Caco-2 (cell line): ENCODE measurements at regions not wholly inside any gene's neighbourhood (a gene's known extent, or its start where the extent isn't known, plus 50 kb on each side); places are given as distances from the start of the nearest gene placed in this dataset.

Source experiments
- BruUV-seq: library from RNA; stranded (reverse); fragments of 400-500 nt; replicated peaks from 2 replicates; lab custom pipeline; 2021; lab: Mats Ljungman, UMichigan
- CTCF ChIA-PET: fragments of 300-600 bp; sonication (Branson Sonifier 250); formaldehyde crosslinking; loops from one replicate; lab custom pipeline; 2022; ENCODE audit warnings: antibody characterized with exemption; lab: Charles Lee
- POLR2A ChIA-PET: fragments of 300-600 bp; sonication (Branson Sonifier 250); formaldehyde crosslinking; loops from one replicate; lab custom pipeline; 2022; ENCODE audit warnings: antibody characterized with exemption; lab: Charles Lee
- DNase-seq, 2 experiments: peaks; one replicate each; pipeline versions ENCODE4 v3.0.0 to v3.0.0-alpha.2; 2020 to 2022
- H3K27me3 ChIP-seq: replicated peaks from 2 replicates; pipeline ENCODE4 v1.6.0; 2011; ENCODE audit warnings: low read length; ENCODE audit not compliant: control insufficient read depth, insufficient read depth
- H3K36me3 ChIP-seq: 2 replicates; pipeline ENCODE4 v1.5.1; 2011; ENCODE audit warnings: low read length; ENCODE audit not compliant: control insufficient read depth, insufficient read depth
- H3K4me1 ChIP-seq: fragments of 250-450 bp; sonication (Bioruptor Pico); 2 replicates; pipeline ENCODE4 v1.5.1; 2020; ENCODE audit warnings: mild to moderate bottlenecking
- H3K4me3 ChIP-seq: 2 replicates; pipeline ENCODE4 v1.5.1; 2011; ENCODE audit warnings: low read depth, mild to moderate bottlenecking, control low read depth, low read length
- H3K9me3 ChIP-seq: fragments of 250-450 bp; sonication (Bioruptor Pico); 2 replicates; pipeline ENCODE4 v1.5.1; 2020; ENCODE audit warnings: mild to moderate bottlenecking, moderate library complexity
- H3K27ac Mint-ChIP-seq: one replicate; pipeline ENCODE4 v1.8.0; 2022; ENCODE audit warnings: mixed read lengths; ENCODE audit not compliant: unreplicated experiment
- H3K27me3 Mint-ChIP-seq: one replicate; pipeline ENCODE4 v1.8.0; 2022; ENCODE audit warnings: mixed read lengths; ENCODE audit not compliant: insufficient read depth, unreplicated experiment
- H3K36me3 Mint-ChIP-seq: one replicate; pipeline ENCODE4 v1.8.0; 2022; ENCODE audit warnings: mild to moderate bottlenecking, mixed read lengths; ENCODE audit not compliant: insufficient read depth, unreplicated experiment
- H3K4me1 Mint-ChIP-seq: one replicate; pipeline ENCODE4 v1.8.0; 2022; ENCODE audit warnings: low read depth, mixed read lengths; ENCODE audit not compliant: unreplicated experiment
- H3K4me3 Mint-ChIP-seq: one replicate; pipeline ENCODE4 v1.8.0; 2022; ENCODE audit warnings: mild to moderate bottlenecking, moderate library complexity, mixed read lengths; ENCODE audit not compliant: unreplicated experiment
- H3K9me3 Mint-ChIP-seq: one replicate; pipeline ENCODE4 v1.8.0; 2022; ENCODE audit warnings: mixed read lengths; ENCODE audit not compliant: unreplicated experiment
- CTCF ChIP-seq, 2 experiments: fragments of 200-600 bp in 1 of 2; IDR thresholded peaks; 1 replicate in 1 of 2; 2 replicates in 1 of 2; pipeline versions ENCODE4 v1.5.1 to v1.8.0; 2011 to 2022; ENCODE audit warnings: antibody characterized with exemption in 1 of 2, control low read depth in 1 of 2, inconsistent platforms in 1 of 2, low read depth in 1 of 2, low read length in 1 of 2, mild to moderate bottlenecking in 1 of 2, moderate library complexity in 1 of 2; ENCODE audit not compliant: insufficient read depth in 1 of 2, severe bottlenecking in 1 of 2, unreplicated experiment in 1 of 2
- intact Hi-C: fragments of 100-400 bp; cut with micrococcal nuclease; formaldehyde crosslinking; loops from one replicate; pipeline ENCODE4 v1.10.0; 2022; ENCODE audit not compliant: unreplicated experiment

GRCh38 chr6:21907291-21907690 lies 313.7 kb downstream of the SOX4 start:
- Histone ChIP-seq H3K4me3 (no peak overlapping the region), H3K4me1 (no peaks in the 10 kb centered on the region), H3K27me3 (no peaks in the 10 kb centered on the region), H3K9me3 (no peaks in the 10 kb centered on the region), H3K36me3 (no peaks in the 10 kb centered on the region)
- intact Hi-C loops, result no loop called here
- BruUV-seq, result no TSS peak
- Mint-ChIP-seq H3K27me3 (no peaks in the 10 kb centered on the region), H3K36me3 (no peaks in the 10 kb centered on the region), H3K4me1 (no peaks in the 10 kb centered on the region), H3K4me3 (no peak overlapping the region), H3K9me3 (no peaks in the 10 kb centered on the region), H3K27ac (no peak overlapping the region)
- ChIA-PET POLR2A (no interaction called here), CTCF (no interaction called here)
- no peak for TF ChIP-seq CTCF (IDR thresholded peaks at IDR 0.05; ENCODE audit: insufficient read depth in 1 of 2, low read depth in 1 of 2, low read length in 1 of 2, severe bottlenecking in 1 of 2, unreplicated experiment in 1 of 2)
- no peak for DNase-seq

- H3K27me3 Mint-ChIP-seq, result no peaks in the 10 kb centered on the region
- ChIA-PET POLR2A (no interaction called here), CTCF (no interaction called here)
- Histone ChIP-seq H3K4me3 (no peak overlapping the region), H3K4me1 (no peaks in the 10 kb centered on the region), H3K9me3 (no peaks in the 10 kb centered on the region), H3K27me3 (no peaks in the 10 kb centered on the region), H3K36me3 (no peaks in the 10 kb centered on the region)
- no peak for DNase-seq
- intact Hi-C loops, result no loop called here
- no TSS peak for BruUV-seq
- no peaks in the 10 kb centered on the region for H3K36me3 Mint-ChIP-seq
- H3K4me1 Mint-ChIP-seq, result no peaks in the 10 kb centered on the region
- no peaks in the 10 kb centered on the region for H3K9me3 Mint-ChIP-seq
- no peak overlapping the region for H3K27ac Mint-ChIP-seq
- no peak overlapping the region for H3K4me3 Mint-ChIP-seq
- no peak for TF ChIP-seq CTCF (IDR thresholded peaks at IDR 0.05; ENCODE audit: insufficient read depth in 1 of 2, low read depth in 1 of 2, low read length in 1 of 2, severe bottlenecking in 1 of 2, unreplicated experiment in 1 of 2)
Measured at GRCh38 chr6:21908161-21908848, 314.8 kb downstream of the SOX4 start.

GRCh38 chr6:21909321-21909720 lies 315.8 kb downstream of the SOX4 start:
- Histone ChIP-seq H3K9me3 (no peaks in the 10 kb centered on the region), H3K4me3 (no peak overlapping the region), H3K4me1 (no peaks in the 10 kb centered on the region), H3K36me3 (no peaks in the 10 kb centered on the region), H3K27me3 (no peaks in the 10 kb centered on the region)
- Mint-ChIP-seq H3K36me3 (no peaks in the 10 kb centered on the region), H3K4me3 (no peak overlapping the region), H3K27ac (no peak overlapping the region), H3K4me1 (no peaks in the 10 kb centered on the region), H3K27me3 (no peaks in the 10 kb centered on the region), H3K9me3 (no peaks in the 10 kb centered on the region)
- BruUV-seq, result no TSS peak
- POLR2A ChIA-PET, result no interaction called here
- CTCF ChIA-PET, result no interaction called here
- TF ChIP-seq CTCF (IDR thresholded peaks at IDR 0.05; ENCODE audit: insufficient read depth in 1 of 2, low read depth in 1 of 2, low read length in 1 of 2, severe bottlenecking in 1 of 2, unreplicated experiment in 1 of 2), result no peak
- intact Hi-C loops, result no loop called here
- no peak for DNase-seq
